ENCODE measurements at regions not wholly inside any gene's neighbourhood (a gene's known extent, or its start where the extent isn't known, plus 50 kb on each side); places are given as distances from the start of the nearest gene placed in this dataset.
"Not testable (repeated sequence)": the region's sequence is repeated elsewhere in the genome, so short reads cannot be mapped to it uniquely, and the experiment has no call there.

GRCh38 chr1:199832451-199832850, 195.1 kb upstream of the NR5A2 start:
- DNase-seq = no peak

GRCh38 chr1:199834711-199835110, 192.8 kb upstream of the NR5A2 start:
- no peak for DNase-seq

GRCh38 chr1:199836430-199836829, 191.1 kb upstream of the NR5A2 start:
- no peak for DNase-seq

GRCh38 chr1:199837321-199837720, 190.2 kb upstream of the NR5A2 start:
- DNase-seq = no peak

- DNase-seq = not testable (repeated sequence)
Observed at GRCh38 chr1:199839608-199840007, 187.9 kb upstream of the NR5A2 start.

GRCh38 chr1:199843096-199843495, 184.4 kb upstream of the NR5A2 start:
- not testable (repeated sequence) for DNase-seq

- DNase-seq = no peak
Observed at GRCh38 chr1:199843861-199844260, 183.6 kb upstream of the NR5A2 start.

- DNase-seq = no peak
Observed at GRCh38 chr1:199847021-199847420, 180.5 kb upstream of the NR5A2 start.

GRCh38 chr1:199851439-199852140, 175.9 kb upstream of the NR5A2 start:
- no peak for DNase-seq

- no peak for DNase-seq
Observed at GRCh38 chr1:199854686-199855321, 172.7 kb upstream of the NR5A2 start.

- peak; percentile 67 for DNase-seq
Observed at GRCh38 chr1:199855580-199855979, 171.9 kb upstream of the NR5A2 start.

GRCh38 chr1:199856216-199856780, 171.2 kb upstream of the NR5A2 start:
- DNase-seq = no peak

- DNase-seq = peak; percentile 90
Observed at GRCh38 chr1:199857108-199857507, 170.4 kb upstream of the NR5A2 start.

- no peak for DNase-seq
Observed at GRCh38 chr1:199857516-199857915, 170.0 kb upstream of the NR5A2 start.

- DNase-seq = no peak
Observed at GRCh38 chr1:199858171-199858570, 169.3 kb upstream of the NR5A2 start.

GRCh38 chr1:199858856-199859255, 168.7 kb upstream of the NR5A2 start:
- no peak for DNase-seq

- DNase-seq = peak; percentile 94
Observed at GRCh38 chr1:199859491-199859933, 168.0 kb upstream of the NR5A2 start.

GRCh38 chr1:199861020-199861795, 166.3 kb upstream of the NR5A2 start:
- no peak for DNase-seq

- no peak for DNase-seq
Observed at GRCh38 chr1:199862047-199862446, 165.5 kb upstream of the NR5A2 start.

GRCh38 chr1:199866210-199866617, 161.3 kb upstream of the NR5A2 start:
- no peak for DNase-seq

GRCh38 chr1:199867601-199868000, 159.9 kb upstream of the NR5A2 start:
- DNase-seq = peak; percentile 84

- DNase-seq = no peak
Observed at GRCh38 chr1:199868777-199869176, 158.7 kb upstream of the NR5A2 start.

GRCh38 chr1:199875337-199875736, 152.2 kb upstream of the NR5A2 start:
- no peak for DNase-seq

- no peak for DNase-seq
Observed at GRCh38 chr1:199875856-199876255, 151.7 kb upstream of the NR5A2 start.

Measured in MV-4-11 (cell line).